Bronchial epithelial cell (primary cell): ENCODE measurements at regions not wholly inside any gene's neighbourhood (a gene's known extent, or its start where the extent isn't known, plus 50 kb on each side); places are given as distances from the start of the nearest gene placed in this dataset.

ENCODE experiments used
- DNase-seq: peaks from one replicate; pipeline ENCODE4 v3.0.0-alpha.2; 2010; ENCODE audit warnings: low read depth
- FAIRE-seq: peaks from 2 replicates; lab custom pipeline; 2011; peaks lifted over from hg19 to GRCh38; lab: Jason Lieb, UNC
- H3K27me3 ChIP-seq: 2 replicates; pipeline ENCODE4 v1.5.1; 2011; ENCODE audit warnings: low read length; ENCODE audit not compliant: control insufficient read depth, insufficient read depth
- H3K36me3 ChIP-seq: 2 replicates; pipeline ENCODE4 v1.5.1; 2011; ENCODE audit warnings: low read length; ENCODE audit not compliant: control insufficient read depth, insufficient read depth
- H3K4me3 ChIP-seq: 2 replicates; pipeline ENCODE4 v1.5.1; 2011; ENCODE audit warnings: mild to moderate bottlenecking, low read depth, low read length, control low read depth
- CTCF ChIP-seq: IDR thresholded peaks from 2 replicates; pipeline ENCODE4 v1.5.1; 2011; ENCODE audit warnings: mild to moderate bottlenecking, moderate library complexity, low read length, control low read depth, inconsistent platforms; ENCODE audit not compliant: insufficient read depth, severe bottlenecking

GRCh38 chr3:26967501-26967900 is 344.9 kb downstream of the LRRC3B start:
- no peaks in the 10 kb centered on the region for H3K27me3 ChIP-seq
- FAIRE-seq (no peak), DNase-seq (peak; percentile 25)
- no peaks in the 10 kb centered on the region for H3K36me3 ChIP-seq
- TF ChIP-seq CTCF: no peak
- no peak overlapping the region for H3K4me3 ChIP-seq

- TF ChIP-seq CTCF: no peak
- DNase-seq (no peak), FAIRE-seq (no peak)
- Histone ChIP-seq H3K4me3 (no peak overlapping the region), H3K27me3 (no peaks in the 10 kb centered on the region), H3K36me3 (no peaks in the 10 kb centered on the region)
Measured at GRCh38 chr3:26984416-26985390, 362.1 kb downstream of the LRRC3B start.

- FAIRE-seq: peak; percentile 62
- no peaks in the 10 kb centered on the region for H3K27me3 ChIP-seq
- no peaks in the 10 kb centered on the region for H3K36me3 ChIP-seq
- H3K4me3 ChIP-seq: no peak overlapping the region
- no peak for DNase-seq
- no peak for TF ChIP-seq CTCF
Measured at GRCh38 chr3:26989037-26989436, 366.5 kb downstream of the LRRC3B start.

GRCh38 chr3:26997226-26997625 is 372.0 kb downstream of the NEK10 start:
- TF ChIP-seq CTCF: no peak
- Histone ChIP-seq H3K27me3 (no peaks in the 10 kb centered on the region), H3K36me3 (no peaks in the 10 kb centered on the region), H3K4me3 (no peak overlapping the region)
- no peak for DNase-seq
- peak; percentile 58 for FAIRE-seq

GRCh38 chr3:27010834-27011233 is 358.3 kb downstream of the NEK10 start:
- FAIRE-seq (no peak), DNase-seq (no peak)
- no peak overlapping the region for H3K4me3 ChIP-seq
- H3K27me3 ChIP-seq: no peaks in the 10 kb centered on the region
- no peak for TF ChIP-seq CTCF
- no peaks in the 10 kb centered on the region for H3K36me3 ChIP-seq
